ENCODE measurements at regions not wholly inside any gene's neighbourhood (a gene's known extent, or its start where the extent isn't known, plus 50 kb on each side); places are given as distances from the start of the nearest gene placed in this dataset.
A peak's percentile ranks its signal among the peaks of the same experiment; 100 is the strongest.

DNA sequence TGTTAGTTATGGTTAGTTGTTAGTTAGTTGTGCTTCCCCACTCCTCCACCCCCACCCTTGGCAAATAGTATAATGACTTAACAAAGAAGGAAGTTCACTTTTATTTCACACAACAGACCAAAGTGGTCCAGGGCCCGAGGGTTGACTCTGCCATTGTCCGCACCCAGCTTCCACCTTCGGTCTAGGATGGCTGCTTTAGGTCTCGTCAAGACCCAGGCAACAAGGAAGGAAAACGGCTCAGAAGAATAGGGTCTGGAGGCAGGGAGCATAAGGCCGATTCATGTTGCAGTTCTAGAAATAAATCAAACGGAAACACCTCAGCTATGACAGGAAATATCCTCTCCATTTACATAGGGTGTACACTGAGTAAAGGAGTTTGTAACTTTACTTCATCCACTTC, 206.0 kb upstream of the CXCR4 start:
- no peak overlapping the region for H3K4me3 Mint-ChIP-seq
- H3K27me3 Mint-ChIP-seq = no peaks in the 10 kb centered on the region
- intact Hi-C loops (cut with micrococcal nuclease) = loop anchor here (5.0 to 10.0 kb wide), 2 partner anchors 89 to 272 kb away; no protein-coding TSS in a partner anchor
- DNase-seq (no peak), ATAC-seq (no peak)
- H3K4me1 Mint-ChIP-seq (ENCODE audit: low read depth) = peaks cover 78% of the 10 kb centered on the region
- H3K36me3 Mint-ChIP-seq (ENCODE audit: low read depth) = no peaks in the 10 kb centered on the region
- H3K27ac Mint-ChIP-seq = peak overlapping the region; percentile 80
- ChIA-PET POLR2A (no interaction called here), CTCF (interaction anchor here (1.0 to 2.0 kb wide), 2 partner anchors 13 to 35 kb away, joined by 4 read pairs; no protein-coding TSS in a partner anchor)
- no peak for TF ChIP-seq CTCF (IDR thresholded peaks at IDR 0.05)
- peaks cover 4% of the 10 kb centered on the region for H3K9me3 Mint-ChIP-seq

DNA sequence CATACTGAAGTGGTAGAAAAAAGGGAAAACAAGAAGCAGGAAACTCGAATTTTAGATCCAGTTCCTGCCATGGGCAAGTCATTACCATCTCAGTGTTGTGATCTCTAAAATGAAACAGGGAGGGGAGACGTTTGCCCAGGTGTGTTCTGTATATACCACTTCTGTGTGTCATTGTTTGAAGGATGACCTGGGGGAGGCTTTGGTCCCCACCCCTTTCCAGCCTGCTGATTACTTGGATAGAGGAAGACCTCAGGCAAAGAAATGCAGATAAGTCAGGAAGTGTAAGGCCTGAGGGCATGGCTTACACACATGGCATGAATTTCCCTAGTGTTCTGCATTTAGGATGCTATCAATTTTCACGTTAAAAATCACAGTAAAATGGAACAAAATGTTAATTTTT, 205.2 kb upstream of the CXCR4 start:
- TF ChIP-seq CTCF (IDR thresholded peaks at IDR 0.05) = no peak
- POLR2A ChIA-PET = interaction anchor here (1.2 kb wide), 1 partner anchor 522 kb away, joined by 3 read pairs; no protein-coding TSS in a partner anchor
- intact Hi-C loops (cut with micrococcal nuclease) = loop anchor here (5.0 to 10.0 kb wide), 2 partner anchors 88 to 271 kb away; no protein-coding TSS in a partner anchor
- H3K36me3 Mint-ChIP-seq (ENCODE audit: low read depth) = no peaks in the 10 kb centered on the region
- H3K9me3 Mint-ChIP-seq = peaks cover 4% of the 10 kb centered on the region
- H3K4me1 Mint-ChIP-seq (ENCODE audit: low read depth) = peaks cover 75% of the 10 kb centered on the region
- no peak for ATAC-seq
- CTCF ChIA-PET = interaction anchor here (1.5 to 2.0 kb wide), 3 partner anchors 12 to 409 kb away, joined by 4 to 5 read pairs (median 4); no protein-coding TSS in a partner anchor
- no peak overlapping the region for H3K4me3 Mint-ChIP-seq
- no peak for DNase-seq
- no peaks in the 10 kb centered on the region for H3K27me3 Mint-ChIP-seq
- H3K27ac Mint-ChIP-seq = no peak overlapping the region

GRCh38 chr2:136322428-136322827, 204.5 kb upstream of the CXCR4 start:
- intact Hi-C loops (cut with micrococcal nuclease) = loop anchor here (5.0 to 10.0 kb wide), 2 partner anchors 88 to 270 kb away; no protein-coding TSS in a partner anchor
- ChIA-PET CTCF (interaction anchor here (1.0 to 2.0 kb wide), 4 partner anchors 8 to 408 kb away, joined by 4 to 5 read pairs (median 4); no protein-coding TSS in a partner anchor), POLR2A (interaction anchor here (1.2 kb wide), 1 partner anchor 521 kb away, joined by 3 read pairs; no protein-coding TSS in a partner anchor)
- ATAC-seq (no peak), DNase-seq (no peak)
- TF ChIP-seq CTCF (IDR thresholded peaks at IDR 0.05) = no peak
- no peak overlapping the region for H3K4me3 Mint-ChIP-seq
- H3K9me3 Mint-ChIP-seq = peaks cover 4% of the 10 kb centered on the region
- no peak overlapping the region for H3K27ac Mint-ChIP-seq
- H3K36me3 Mint-ChIP-seq (ENCODE audit: low read depth) = no peaks in the 10 kb centered on the region
- H3K27me3 Mint-ChIP-seq = no peaks in the 10 kb centered on the region
- peaks cover 67% of the 10 kb centered on the region for H3K4me1 Mint-ChIP-seq (ENCODE audit: low read depth)

DNA sequence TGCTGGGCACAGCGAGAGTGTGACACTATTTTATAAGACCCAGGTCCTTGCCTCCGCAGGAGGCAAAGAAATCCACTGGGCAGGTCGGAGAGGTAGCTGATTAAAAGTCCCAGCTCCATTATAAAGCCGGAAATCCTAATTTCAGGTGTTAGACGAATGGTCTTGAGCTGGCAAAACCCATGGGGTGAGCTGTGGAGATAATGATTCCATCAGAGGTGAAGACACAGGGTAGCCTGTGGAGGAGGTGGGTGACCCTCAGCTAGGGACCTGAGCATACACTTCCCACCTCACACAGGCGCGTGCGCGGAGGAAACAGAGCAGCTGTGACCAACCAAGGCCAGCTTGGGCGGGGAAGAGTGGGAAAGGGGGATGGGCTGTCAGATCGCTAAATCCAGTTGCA, 201.7 kb upstream of the CXCR4 start:
- DNase-seq (peak; percentile 16), ATAC-seq (peak; percentile 28)
- Mint-ChIP-seq H3K4me1 (ENCODE audit: low read depth) (peaks cover 46% of the 10 kb centered on the region), H3K27me3 (peaks cover 2% of the 10 kb centered on the region), H3K9me3 (peaks cover 4% of the 10 kb centered on the region), H3K36me3 (ENCODE audit: low read depth) (no peaks in the 10 kb centered on the region), H3K27ac (no peak overlapping the region), H3K4me3 (no peak overlapping the region)
- intact Hi-C loops (cut with micrococcal nuclease) = loop anchor here (5.0 to 10.0 kb wide), 2 partner anchors 85 to 267 kb away; no protein-coding TSS in a partner anchor
- CTCF ChIA-PET = interaction anchor here (0.7 to 1.6 kb wide), 3 partner anchors 30 to 60 kb away, joined by 3 read pairs; no protein-coding TSS in a partner anchor
- POLR2A ChIA-PET = interaction anchor here (1.0 to 1.2 kb wide), 2 partner anchors 8 to 38 kb away, joined by 4 read pairs; no protein-coding TSS in a partner anchor
- no peak for TF ChIP-seq CTCF (IDR thresholded peaks at IDR 0.05)

GRCh38 chr2:136319237-136319636, 201.3 kb upstream of the CXCR4 start:
- Mint-ChIP-seq H3K9me3 (no peaks in the 10 kb centered on the region), H3K27me3 (peaks cover 2% of the 10 kb centered on the region), H3K36me3 (ENCODE audit: low read depth) (no peaks in the 10 kb centered on the region), H3K4me1 (ENCODE audit: low read depth) (peaks cover 42% of the 10 kb centered on the region), H3K27ac (no peak overlapping the region), H3K4me3 (no peak overlapping the region)
- CTCF ChIA-PET = interaction anchor here (0.7 to 1.6 kb wide), 4 partner anchors 31 to 62 kb away, joined by 3 read pairs; no protein-coding TSS in a partner anchor
- no peak for TF ChIP-seq CTCF (IDR thresholded peaks at IDR 0.05)
- intact Hi-C loops (cut with micrococcal nuclease) = no loop called here
- POLR2A ChIA-PET = interaction anchor here (1.0 to 1.2 kb wide), 2 partner anchors 8 to 38 kb away, joined by 4 read pairs; no protein-coding TSS in a partner anchor
- DNase-seq (peak; percentile 43), ATAC-seq (peak; percentile 49)

Measured in activated CD8-positive, alpha-beta T cell treated with anti-CD3 and anti-CD28 coated beads for 36 hours (primary cell).